HG03025 (cell line): ENCODE measurements at regions not wholly inside any gene's neighbourhood (a gene's known extent, or its start where the extent isn't known, plus 50 kb on each side); places are given as distances from the start of the nearest gene placed in this dataset.
"Not testable (repeated sequence)": the region's sequence is repeated elsewhere in the genome, so short reads cannot be mapped to it uniquely, and the experiment has no call there.

ENCODE experiments used
- ATAC-seq: cut with Tn5 transposase; IDR thresholded peaks from one replicate; pipeline ENCODE4 v1.9.1; 2021; ENCODE audit warnings: mild to moderate bottlenecking, moderate library complexity; ENCODE audit not compliant: unreplicated experiment, low FRiP score

DNA sequence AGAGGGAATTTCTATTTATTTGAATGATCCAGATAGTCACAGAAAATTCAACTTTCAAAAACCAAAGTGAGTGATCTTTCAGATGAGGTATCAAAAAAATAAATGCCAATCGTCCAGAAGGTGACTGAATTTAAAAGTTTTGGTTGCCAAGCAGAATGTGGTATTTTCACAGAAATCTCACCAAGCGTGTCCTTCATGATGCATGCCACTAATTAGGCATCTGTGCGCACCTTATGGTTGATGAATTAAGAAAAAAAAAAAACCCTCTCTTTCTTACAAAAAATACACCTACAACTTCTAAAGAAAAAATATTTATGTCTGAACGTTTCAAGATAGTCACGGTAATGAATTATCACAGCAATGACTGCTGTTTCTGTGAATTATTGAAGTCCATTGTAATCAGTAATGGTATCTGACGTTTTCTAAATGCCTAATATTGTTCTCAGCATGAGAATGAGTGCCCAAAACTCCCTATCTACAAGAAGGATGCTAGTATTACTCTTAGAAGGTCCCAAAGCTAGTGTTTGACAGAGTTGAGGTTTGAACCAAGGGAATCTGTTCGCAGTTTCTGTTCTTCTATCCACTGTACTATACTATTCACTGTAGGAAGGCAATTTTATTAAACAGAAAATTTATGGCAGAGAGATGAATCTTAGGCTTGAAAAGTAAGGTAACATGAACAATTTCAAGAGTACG is 219.6 kb upstream of the NETO1 start:
- no peak for ATAC-seq

GRCh38 chr18:73079920-73080319 is 212.1 kb upstream of the NETO1 start:
- no peak for ATAC-seq

GRCh38 chr18:73060666-73061288 is 193.0 kb upstream of the NETO1 start:
- no peak for ATAC-seq

- no peak for ATAC-seq
Observed at GRCh38 chr18:73059280-73059679, 191.5 kb upstream of the NETO1 start.

GRCh38 chr18:73047688-73048087 is 179.9 kb upstream of the NETO1 start:
- ATAC-seq: no peak

- ATAC-seq: no peak
Observed at GRCh38 chr18:73045037-73045436, 177.2 kb upstream of the NETO1 start.

DNA sequence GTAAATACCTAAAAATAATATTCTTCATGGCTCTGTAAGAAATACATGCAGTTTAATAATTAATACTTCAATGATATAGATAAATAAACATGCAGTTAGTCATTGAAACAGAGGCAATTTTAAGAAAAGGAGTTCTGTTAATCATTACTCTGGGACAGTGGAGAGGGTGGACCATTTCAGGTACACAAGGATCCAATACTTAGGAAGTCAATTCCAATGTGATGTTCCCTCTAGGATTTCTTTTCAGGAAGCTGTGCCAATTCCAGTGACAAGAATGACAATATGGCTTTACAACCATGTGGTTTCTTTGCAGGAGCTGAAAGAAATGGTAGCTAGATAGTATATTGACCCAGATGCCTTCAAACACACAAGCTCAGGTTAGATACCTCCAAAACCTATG is 175.8 kb upstream of the NETO1 start:
- ATAC-seq: no peak

DNA sequence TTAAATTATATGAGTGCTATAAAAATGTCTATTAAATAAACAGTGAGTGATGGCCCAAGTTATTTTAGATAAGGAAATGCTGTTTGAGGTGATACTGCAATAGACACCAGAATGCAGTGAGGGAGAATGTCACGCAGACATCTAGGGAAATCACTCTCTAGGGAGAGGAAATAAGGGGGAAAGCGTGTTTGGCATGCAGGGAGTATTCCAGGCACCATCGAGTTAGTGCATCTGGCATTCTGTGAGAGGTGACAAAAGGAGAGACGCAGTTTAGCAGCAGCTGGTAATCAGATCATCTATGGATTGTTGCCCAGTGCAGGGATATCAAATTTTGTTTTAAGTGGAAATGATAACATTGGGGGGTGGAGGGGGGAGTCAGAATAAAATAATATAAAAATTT is 175.4 kb upstream of the NETO1 start:
- no peak for ATAC-seq

- ATAC-seq: no peak
Observed at GRCh38 chr18:73040247-73040646, 172.5 kb upstream of the NETO1 start.

GRCh38 chr18:73038336-73038735 is 170.5 kb upstream of the NETO1 start:
- ATAC-seq: no peak

DNA sequence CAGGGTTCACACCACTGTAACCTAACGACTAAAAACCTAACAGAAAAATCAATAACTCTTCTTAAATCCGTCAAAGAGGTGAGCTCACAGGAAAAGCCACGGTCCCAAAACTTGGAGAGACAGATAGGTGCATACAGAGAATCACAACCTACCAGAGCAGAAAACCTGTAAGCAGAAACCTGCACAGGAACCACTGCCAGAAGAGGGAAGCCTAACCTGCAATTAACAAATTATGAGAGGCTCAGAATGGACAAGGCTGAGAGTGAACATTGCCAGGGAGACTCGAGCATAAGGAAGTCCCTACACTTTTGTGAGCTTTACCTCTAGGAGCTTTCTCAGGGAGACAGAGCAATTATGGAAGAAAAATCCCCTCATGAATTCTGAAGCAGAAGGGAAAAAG is 156.2 kb upstream of the NETO1 start:
- no peak for ATAC-seq

DNA sequence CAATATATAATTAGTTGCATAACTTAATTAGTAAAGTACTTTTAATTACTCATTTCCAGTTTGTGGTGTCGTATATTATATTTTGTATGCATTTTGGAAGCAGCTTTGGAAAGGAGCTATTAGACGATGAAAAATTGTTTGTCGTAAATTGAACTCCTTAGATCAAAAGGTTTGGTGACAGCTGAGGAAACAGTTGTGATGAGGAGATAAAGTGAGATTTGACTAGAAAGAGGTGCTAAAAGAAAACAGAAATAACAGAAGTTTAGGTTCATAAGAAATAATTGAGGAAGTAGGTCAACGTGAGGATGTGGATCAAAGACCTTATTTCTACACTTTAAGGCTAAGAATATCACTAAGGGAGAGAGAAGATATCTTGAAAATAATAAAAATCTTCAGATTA is 141.9 kb upstream of the NETO1 start:
- no peak for ATAC-seq

GRCh38 chr18:73007915-73008308 is 140.1 kb upstream of the NETO1 start:
- no peak for ATAC-seq

DNA sequence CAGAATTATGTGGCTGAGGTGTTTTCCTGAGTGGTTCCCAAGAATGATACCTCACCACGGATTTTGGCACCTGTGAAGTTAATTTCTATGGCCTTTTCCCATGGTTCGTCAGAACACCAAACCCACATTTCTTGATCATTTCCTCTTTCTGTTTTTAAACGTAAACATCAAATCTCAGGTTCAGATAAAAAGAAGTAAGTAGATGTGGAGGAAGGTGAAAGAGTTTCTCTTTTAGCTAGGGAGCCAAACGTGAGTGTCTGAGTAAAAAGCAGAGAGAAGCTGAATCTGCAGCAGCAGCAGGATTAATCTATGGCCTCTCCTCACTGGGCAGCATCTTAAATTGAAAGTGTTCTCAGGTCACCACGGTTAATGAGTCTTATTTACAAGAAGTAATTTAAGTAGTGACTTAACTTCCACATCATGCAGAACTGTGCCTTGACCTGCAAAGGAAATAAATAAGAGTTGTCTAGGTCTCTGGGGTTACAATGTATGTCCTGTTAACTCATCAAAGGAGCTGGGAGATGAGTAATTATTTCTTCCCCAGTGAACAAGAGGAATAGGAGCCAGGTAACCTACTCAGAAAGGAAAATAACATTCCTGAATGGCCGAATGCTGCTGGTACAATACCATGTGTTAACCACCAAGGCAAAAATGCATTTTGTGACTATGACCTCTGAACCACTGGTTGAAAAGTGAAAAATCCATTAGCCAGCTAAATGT is 139.6 kb upstream of the NETO1 start:
- no peak for ATAC-seq

DNA sequence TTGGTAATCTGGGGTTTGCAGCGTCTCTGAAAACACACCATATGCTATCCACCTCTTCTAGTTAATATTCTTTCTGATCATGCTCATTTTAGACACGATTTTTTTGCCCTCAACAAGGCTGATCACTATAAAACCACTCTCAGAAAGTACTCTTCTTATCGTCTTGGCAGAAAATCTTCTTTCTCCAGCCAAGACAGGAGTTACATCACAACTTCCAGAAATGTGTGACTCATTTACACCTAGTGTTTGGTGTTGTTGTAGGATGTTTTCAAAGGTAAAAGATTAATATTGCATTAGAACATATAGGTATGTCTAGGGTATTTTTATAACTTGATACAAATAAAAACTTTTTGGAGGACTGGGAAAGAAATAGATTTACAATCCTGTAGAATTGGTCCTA is 138.5 kb upstream of the NETO1 start:
- ATAC-seq: no peak

DNA sequence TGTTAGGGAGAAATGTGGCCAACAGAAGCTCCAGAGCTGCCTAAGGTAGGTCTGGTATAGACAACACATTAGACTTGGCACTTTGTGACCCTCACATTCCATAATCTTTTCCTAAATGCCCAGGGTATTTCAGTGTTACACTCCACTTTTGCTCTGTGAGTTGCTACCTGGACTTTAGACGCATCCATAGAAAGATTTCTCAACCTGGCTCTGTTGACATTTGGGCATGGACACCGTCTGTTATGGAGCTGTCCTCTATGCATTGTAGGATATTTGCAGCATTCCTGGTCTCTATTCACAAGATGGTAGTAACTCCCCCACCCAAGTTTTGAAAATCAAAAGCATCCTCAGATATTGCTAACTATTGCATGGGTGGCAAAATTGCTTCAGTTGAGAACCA is 136.5 kb upstream of the NETO1 start:
- ATAC-seq: no peak

- ATAC-seq: no peak
Observed at GRCh38 chr18:72999971-73000607, 132.3 kb upstream of the NETO1 start.

DNA sequence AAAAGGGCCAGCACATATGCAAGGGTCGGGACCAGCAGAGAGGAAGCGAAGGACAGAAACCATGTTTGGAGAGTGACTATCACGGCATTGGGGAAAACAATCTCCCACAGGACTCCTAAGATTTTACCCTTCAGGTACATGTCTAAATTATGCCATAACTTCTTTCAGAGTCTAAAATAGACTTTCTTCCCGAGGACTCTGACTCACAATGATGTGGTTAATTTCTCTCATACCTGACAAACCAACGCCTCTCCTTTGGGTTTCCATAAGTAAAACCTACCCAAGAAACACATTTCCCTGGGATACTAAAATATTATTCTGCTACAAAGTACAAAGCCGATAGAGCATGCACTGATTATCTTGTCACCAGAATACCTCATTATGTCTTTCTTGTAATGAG is 127.8 kb upstream of the NETO1 start:
- ATAC-seq: no peak

GRCh38 chr18:72993250-72993649 is 125.5 kb upstream of the NETO1 start:
- no peak for ATAC-seq

DNA sequence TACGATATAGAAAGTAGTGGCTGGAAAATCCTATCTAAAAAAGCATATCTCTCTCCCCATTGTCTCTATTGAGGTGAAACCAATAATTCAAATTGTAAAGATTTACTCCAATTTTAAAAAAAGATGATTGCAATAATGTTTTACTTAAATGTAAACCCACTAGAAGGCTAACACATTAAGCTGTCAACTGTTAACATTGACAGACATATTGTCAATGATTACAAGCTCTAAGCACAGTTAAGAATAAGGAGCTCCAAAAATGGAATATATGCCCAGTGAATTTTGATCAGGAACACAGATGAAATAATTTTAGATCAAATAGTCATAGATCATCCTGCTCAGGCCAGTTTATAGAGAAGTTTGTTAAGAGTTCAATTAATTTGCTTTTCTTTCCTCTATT is 123.6 kb upstream of the NETO1 start:
- no peak for ATAC-seq

DNA sequence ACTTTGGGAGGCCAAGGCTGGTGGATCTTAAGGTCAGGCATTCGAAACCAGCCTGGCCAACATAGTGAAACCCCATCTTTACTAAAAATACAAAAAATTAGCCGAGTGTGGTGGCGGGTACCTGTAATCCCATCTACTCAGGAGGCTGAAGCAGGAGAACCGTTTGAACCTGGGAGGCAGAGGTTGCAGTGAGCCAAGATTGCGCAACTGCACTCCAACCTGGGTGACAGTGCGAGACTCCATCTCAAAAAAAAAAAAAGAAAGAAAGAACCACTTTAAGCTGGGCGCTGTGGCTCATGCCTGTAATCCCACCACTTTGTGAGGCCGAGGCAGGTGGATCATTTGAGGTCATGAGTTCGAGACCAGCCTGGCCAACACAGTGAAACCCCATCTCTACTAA is 119.8 kb upstream of the NETO1 start:
- ATAC-seq: not testable (repeated sequence)
